ENCODE measurements at regions not wholly inside any gene's neighbourhood (a gene's known extent, or its start where the extent isn't known, plus 50 kb on each side); places are given as distances from the start of the nearest gene placed in this dataset.

DNA sequence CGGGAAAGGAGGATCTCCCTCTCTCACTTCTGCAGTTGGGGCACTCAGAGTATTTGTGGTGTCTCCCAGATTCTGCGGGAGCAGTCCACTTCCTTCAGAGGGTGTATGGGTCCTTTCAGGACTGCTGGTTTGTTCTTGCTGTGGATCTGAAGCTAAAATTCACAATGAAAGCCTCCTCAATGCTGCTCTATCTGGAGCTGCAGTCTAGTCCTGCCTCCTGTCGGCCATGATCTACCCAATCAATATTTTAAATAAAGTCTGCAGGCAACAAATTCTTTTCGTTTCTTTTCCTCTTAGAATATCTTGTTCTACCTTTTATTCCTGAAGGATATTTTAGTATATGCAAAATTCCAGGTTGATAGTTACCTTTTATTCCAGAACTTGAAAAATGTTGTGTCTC, 226.1 kb upstream of the AR start:
- H3K27me3 ChIP-seq (ENCODE audit: low read depth) = no peaks in the 10 kb centered on the region
- no peak for ATAC-seq
- H3K36me3 ChIP-seq = no peaks in the 10 kb centered on the region

DNA sequence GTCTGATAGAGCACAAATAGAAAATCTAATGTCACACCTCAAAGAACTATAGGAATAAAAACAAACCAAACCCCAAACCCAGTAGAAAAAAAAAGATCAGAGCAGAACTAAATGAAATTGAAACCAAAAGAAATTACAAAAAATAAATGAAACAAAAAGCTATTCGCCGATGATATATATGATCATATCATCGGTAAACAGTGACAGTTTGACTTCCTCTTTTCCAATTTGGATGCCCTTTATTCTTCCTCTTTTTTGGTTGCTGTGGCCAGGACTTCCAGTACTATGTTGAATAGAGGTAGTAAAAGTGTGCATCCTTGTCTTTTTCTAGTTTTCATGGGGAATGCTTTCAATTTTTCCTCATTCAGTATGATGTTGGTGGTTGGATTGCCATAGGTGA, 215.3 kb upstream of the AR start:
- Histone ChIP-seq H3K36me3 (no peaks in the 10 kb centered on the region), H3K9me3 (no peaks in the 10 kb centered on the region), H3K27me3 (ENCODE audit: low read depth) (no peaks in the 10 kb centered on the region), H3K4me1 (no peaks in the 10 kb centered on the region), H3K27ac (no peak overlapping the region), H3K4me3 (no peak overlapping the region)
- DNase-seq (no peak), ATAC-seq (no peak)
- intact Hi-C loops (cut with DNase I) = no loop called here
- TF ChIP-seq, protein P1, sequence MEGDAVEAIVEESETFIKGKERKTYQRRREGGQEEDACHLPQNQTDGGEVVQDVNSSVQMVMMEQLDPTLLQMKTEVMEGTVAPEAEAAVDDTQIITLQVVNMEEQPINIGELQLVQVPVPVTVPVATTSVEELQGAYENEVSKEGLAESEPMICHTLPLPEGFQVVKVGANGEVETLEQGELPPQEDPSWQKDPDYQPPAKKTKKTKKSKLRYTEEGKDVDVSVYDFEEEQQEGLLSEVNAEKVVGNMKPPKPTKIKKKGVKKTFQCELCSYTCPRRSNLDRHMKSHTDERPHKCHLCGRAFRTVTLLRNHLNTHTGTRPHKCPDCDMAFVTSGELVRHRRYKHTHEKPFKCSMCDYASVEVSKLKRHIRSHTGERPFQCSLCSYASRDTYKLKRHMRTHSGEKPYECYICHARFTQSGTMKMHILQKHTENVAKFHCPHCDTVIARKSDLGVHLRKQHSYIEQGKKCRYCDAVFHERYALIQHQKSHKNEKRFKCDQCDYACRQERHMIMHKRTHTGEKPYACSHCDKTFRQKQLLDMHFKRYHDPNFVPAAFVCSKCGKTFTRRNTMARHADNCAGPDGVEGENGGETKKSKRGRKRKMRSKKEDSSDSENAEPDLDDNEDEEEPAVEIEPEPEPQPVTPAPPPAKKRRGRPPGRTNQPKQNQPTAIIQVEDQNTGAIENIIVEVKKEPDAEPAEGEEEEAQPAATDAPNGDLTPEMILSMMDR (IDR thresholded peaks at IDR 0.05) = no peak

More for the DNA sequence above, 226.1 kb upstream of the AR start:
- Histone ChIP-seq H3K4me3 (no peak overlapping the region), H3K4me1 (no peaks in the 10 kb centered on the region), H3K9me3 (no peaks in the 10 kb centered on the region), H3K27ac (no peak overlapping the region)
- no peak for DNase-seq
- intact Hi-C loops (cut with DNase I) = no loop called here
- TF ChIP-seq, protein P1 (IDR thresholded peaks at IDR 0.05) = no peak

DNA sequence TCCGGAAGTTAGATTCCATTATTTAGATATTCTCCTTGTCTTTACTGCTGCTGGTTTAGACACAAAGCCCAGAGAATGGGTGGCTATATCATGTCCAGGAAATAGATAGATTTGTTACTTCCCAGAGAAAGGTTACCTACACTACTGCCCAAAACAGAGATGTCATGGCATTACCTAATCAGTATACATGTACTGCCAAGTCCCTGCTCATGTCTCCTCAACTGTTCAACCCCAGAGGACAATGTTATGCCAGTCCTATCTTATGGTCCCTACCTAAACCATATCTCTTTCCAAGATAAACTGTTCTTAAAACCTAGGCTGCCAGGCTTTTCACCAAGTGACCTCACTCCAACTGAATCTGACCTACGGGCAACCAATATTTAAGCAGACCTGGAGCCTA, 209.5 kb upstream of the AR start:
- no peaks in the 10 kb centered on the region for H3K27me3 ChIP-seq (ENCODE audit: low read depth)
- intact Hi-C loops (cut with DNase I) = no loop called here
- TF ChIP-seq, protein P1 (IDR thresholded peaks at IDR 0.05) = no peak
- H3K36me3 ChIP-seq = no peaks in the 10 kb centered on the region
- DNase-seq = no peak
- ATAC-seq = no peak
- no peaks in the 10 kb centered on the region for H3K9me3 ChIP-seq
- H3K27ac ChIP-seq = no peak overlapping the region
- H3K4me1 ChIP-seq = no peaks in the 10 kb centered on the region
- H3K4me3 ChIP-seq = no peak overlapping the region

DNA sequence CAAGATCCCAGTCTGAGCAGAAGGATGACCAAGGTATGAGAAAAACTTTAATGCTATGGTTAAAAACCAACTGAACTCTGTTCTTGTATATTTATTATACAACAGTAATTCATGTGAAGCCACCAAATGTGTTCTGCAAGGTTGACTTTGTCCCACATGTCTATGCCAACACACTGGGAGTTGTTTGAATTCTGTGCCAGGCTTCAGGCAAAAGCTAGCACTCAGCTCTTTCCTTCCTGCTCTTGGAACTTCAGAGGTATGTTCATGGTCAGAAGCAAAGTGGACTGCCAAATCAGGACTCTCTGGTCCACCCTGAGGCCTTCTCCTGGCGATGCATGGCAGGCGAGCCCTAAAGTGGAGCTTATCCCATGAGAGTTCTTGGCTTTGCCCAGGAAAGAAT, 205.6 kb upstream of the AR start:
- intact Hi-C loops (cut with DNase I) = no loop called here
- H3K9me3 ChIP-seq = no peaks in the 10 kb centered on the region
- DNase-seq (no peak), ATAC-seq (no peak)
- no peak overlapping the region for H3K4me3 ChIP-seq
- H3K27ac ChIP-seq = no peak overlapping the region
- no peaks in the 10 kb centered on the region for H3K27me3 ChIP-seq (ENCODE audit: low read depth)
- no peaks in the 10 kb centered on the region for H3K36me3 ChIP-seq
- no peaks in the 10 kb centered on the region for H3K4me1 ChIP-seq
- TF ChIP-seq, protein P1 (IDR thresholded peaks at IDR 0.05) = no peak

DNA sequence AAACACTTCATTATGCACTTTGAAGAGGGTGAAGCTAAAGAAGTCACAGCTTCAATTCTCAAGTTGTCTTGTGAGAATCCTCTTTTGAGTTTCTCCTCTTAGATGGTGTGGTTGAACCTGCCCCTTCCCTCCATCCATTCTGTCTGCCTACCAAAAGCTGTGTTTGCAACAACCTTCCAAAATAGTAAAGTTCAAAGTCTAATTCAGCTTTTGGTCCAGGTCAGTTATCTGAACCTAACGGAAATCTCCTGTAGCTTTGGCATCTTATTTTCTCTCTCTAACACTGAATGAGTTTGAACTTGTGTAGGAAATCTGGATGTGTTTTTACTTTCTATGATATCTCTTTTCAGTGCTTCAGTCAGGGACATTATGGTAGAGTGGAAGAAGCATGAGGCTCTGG, 201.7 kb upstream of the AR start:
- intact Hi-C loops (cut with DNase I) = no loop called here
- Histone ChIP-seq H3K36me3 (no peaks in the 10 kb centered on the region), H3K9me3 (no peaks in the 10 kb centered on the region), H3K27me3 (ENCODE audit: low read depth) (no peaks in the 10 kb centered on the region), H3K27ac (no peak overlapping the region), H3K4me1 (no peaks in the 10 kb centered on the region), H3K4me3 (no peak overlapping the region)
- DNase-seq (no peak), ATAC-seq (no peak)
- TF ChIP-seq, protein P1 (IDR thresholded peaks at IDR 0.05) = no peak

DNA sequence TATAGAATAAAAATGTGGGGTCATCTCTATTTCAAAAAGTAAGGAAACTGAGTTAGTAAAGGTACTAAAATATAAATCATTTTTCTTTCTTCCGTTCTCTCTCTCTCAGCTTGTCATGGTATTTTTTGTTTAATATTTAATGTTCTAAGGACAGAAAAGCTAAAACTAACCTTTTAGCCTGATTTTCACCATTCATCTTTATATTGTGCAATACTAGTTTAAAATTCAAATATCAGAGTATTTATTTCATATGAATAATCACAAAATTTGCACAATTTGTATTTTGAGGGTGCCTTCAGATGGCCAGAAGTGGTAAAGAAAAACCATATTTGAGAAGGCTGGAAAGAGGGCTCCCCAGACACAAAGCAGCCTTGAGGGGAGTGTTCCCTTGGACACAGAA, 197.6 kb upstream of the AR start:
- DNase-seq = no peak
- H3K27ac ChIP-seq = no peak overlapping the region
- no peaks in the 10 kb centered on the region for H3K4me1 ChIP-seq
- H3K4me3 ChIP-seq = no peak overlapping the region
- no peaks in the 10 kb centered on the region for H3K9me3 ChIP-seq
- no peak for ATAC-seq
- no peaks in the 10 kb centered on the region for H3K27me3 ChIP-seq (ENCODE audit: low read depth)
- TF ChIP-seq, protein P1 (IDR thresholded peaks at IDR 0.05) = no peak
- no peaks in the 10 kb centered on the region for H3K36me3 ChIP-seq
- intact Hi-C loops (cut with DNase I) = no loop called here
